Smooth muscle cell (in vitro differentiated cells): ENCODE measurements at regions not wholly inside any gene's neighbourhood (a gene's known extent, or its start where the extent isn't known, plus 50 kb on each side); places are given as distances from the start of the nearest gene placed in this dataset.

ENCODE experiments used
- DNase-seq: peaks from one replicate; lab custom pipeline; 2025; ENCODE audit not compliant: unreplicated experiment; lab: John Stamatoyannopoulos, UW
- H2AFZ ChIP-seq: fragments of 200-600 bp; sonication (generic); 2 replicates; pipeline ENCODE4 v1.6.0; 2016; ENCODE audit warnings: antibody characterized with exemption, low read depth, mild to moderate bottlenecking
- H3F3A ChIP-seq: fragments of 200-600 bp; sonication (generic); 2 replicates; pipeline ENCODE4 v1.6.0; 2017; ENCODE audit warnings: antibody characterized with exemption, low read depth
- H3K27ac ChIP-seq: fragments of 200-600 bp; sonication (generic); 2 replicates; pipeline ENCODE4 v1.5.1; 2016; ENCODE audit warnings: low read depth, mild to moderate bottlenecking
- H3K27me3 ChIP-seq: fragments of 200-600 bp; sonication (generic); 2 replicates; pipeline ENCODE4 v1.6.1; 2016; ENCODE audit warnings: low read depth, mild to moderate bottlenecking
- H3K36me3 ChIP-seq: fragments of 200-600 bp; sonication (generic); 2 replicates; pipeline ENCODE4 v1.5.1; 2016; ENCODE audit warnings: low read depth
- H3K4me1 ChIP-seq: fragments of 200-600 bp; sonication (generic); 2 replicates; pipeline ENCODE4 v1.5.1; 2016; ENCODE audit warnings: low read depth
- H3K4me2 ChIP-seq: fragments of 200-600 bp; sonication (generic); 2 replicates; pipeline ENCODE4 v1.6.0; 2016; ENCODE audit warnings: mild to moderate bottlenecking
- H3K4me3 ChIP-seq: fragments of 200-600 bp; sonication (generic); 2 replicates; pipeline ENCODE4 v1.5.1; 2016; ENCODE audit warnings: mild to moderate bottlenecking
- H3K79me2 ChIP-seq: fragments of 200-600 bp; sonication (generic); 2 replicates; pipeline ENCODE4 v1.6.0; 2016; ENCODE audit warnings: low read depth, mild to moderate bottlenecking
- H3K9ac ChIP-seq: fragments of 200-600 bp; sonication (generic); 2 replicates; pipeline ENCODE4 v1.6.0; 2016; ENCODE audit warnings: low read depth
- H3K9me3 ChIP-seq: fragments of 200-600 bp; sonication (generic); replicated peaks from 2 replicates; pipeline ENCODE4 v1.5.1; 2016; ENCODE audit warnings: low read depth
- H4K20me1 ChIP-seq: fragments of 200-600 bp; sonication (generic); 2 replicates; pipeline ENCODE4 v1.6.0; 2016; ENCODE audit warnings: low read depth
- WGBS: methylation state at CpG from one replicate; pipeline ENCODE4 v1.1.7; 2016; ENCODE audit warnings: low lambda C conversion rate; 5-methylcytosine and 5-hydroxymethylcytosine counted together
- TF ChIP-seq, protein P1 (sequence below): fragments of 200-600 bp; sonication (generic); IDR thresholded peaks from 2 replicates; pipeline ENCODE4 v1.5.1; 2017; ENCODE audit warnings: borderline replicate concordance, mild to moderate bottlenecking, antibody characterized with exemption; ENCODE audit not compliant: insufficient read depth, poor library complexity, severe bottlenecking

- no peaks in the 10 kb centered on the region for H3K27me3 ChIP-seq
- H4K20me1 ChIP-seq, result no peaks in the 10 kb centered on the region
- H3K27ac ChIP-seq, result peak overlapping the region; percentile 29
- no peak overlapping the region for H3K4me3 ChIP-seq
- WGBS, result 79% methylated on average over 1 of the region's 1 CpG
- H3F3A ChIP-seq, result no peaks in the 10 kb centered on the region
- no peaks in the 10 kb centered on the region for H3K9me3 ChIP-seq
- no peak for DNase-seq
- H3K79me2 ChIP-seq, result peaks cover 97% of the 10 kb centered on the region
- peak overlapping the region; percentile 68 for H2AFZ ChIP-seq
- TF ChIP-seq, protein P1, sequence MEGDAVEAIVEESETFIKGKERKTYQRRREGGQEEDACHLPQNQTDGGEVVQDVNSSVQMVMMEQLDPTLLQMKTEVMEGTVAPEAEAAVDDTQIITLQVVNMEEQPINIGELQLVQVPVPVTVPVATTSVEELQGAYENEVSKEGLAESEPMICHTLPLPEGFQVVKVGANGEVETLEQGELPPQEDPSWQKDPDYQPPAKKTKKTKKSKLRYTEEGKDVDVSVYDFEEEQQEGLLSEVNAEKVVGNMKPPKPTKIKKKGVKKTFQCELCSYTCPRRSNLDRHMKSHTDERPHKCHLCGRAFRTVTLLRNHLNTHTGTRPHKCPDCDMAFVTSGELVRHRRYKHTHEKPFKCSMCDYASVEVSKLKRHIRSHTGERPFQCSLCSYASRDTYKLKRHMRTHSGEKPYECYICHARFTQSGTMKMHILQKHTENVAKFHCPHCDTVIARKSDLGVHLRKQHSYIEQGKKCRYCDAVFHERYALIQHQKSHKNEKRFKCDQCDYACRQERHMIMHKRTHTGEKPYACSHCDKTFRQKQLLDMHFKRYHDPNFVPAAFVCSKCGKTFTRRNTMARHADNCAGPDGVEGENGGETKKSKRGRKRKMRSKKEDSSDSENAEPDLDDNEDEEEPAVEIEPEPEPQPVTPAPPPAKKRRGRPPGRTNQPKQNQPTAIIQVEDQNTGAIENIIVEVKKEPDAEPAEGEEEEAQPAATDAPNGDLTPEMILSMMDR, result no peak
- peak overlapping the region; percentile 70 for H3K4me2 ChIP-seq
- peaks cover 28% of the 10 kb centered on the region for H3K4me1 ChIP-seq
- H3K9ac ChIP-seq, result peak overlapping the region; percentile 48
- H3K36me3 ChIP-seq, result no peaks in the 10 kb centered on the region
Measured at GRCh38 chr12:24550609-24551008, 398.3 kb downstream of the BCAT1 start.

DNA sequence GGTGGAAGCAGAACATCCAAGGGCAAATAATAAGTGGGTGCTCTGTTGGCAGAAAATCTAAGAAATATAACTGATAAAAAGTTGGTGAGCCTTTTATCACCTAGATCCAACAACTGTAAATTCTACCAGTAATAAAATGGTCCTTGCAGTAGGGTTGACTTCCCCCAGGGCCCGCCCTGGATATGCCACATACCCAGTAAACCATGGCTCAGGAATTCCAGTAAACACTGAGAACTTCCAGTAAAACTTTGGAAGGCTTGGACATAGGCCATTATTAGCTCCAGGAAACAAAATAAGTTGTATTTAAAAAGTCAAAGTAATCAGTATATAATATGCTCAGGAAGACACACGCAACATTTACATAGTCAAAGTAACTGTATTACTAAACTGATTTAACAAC is 402.2 kb downstream of the BCAT1 start:
- Histone ChIP-seq H3K4me3 (no peak overlapping the region), H3K4me1 (peaks cover 12% of the 10 kb centered on the region), H3F3A (no peaks in the 10 kb centered on the region), H3K9ac (no peak overlapping the region), H3K27me3 (no peaks in the 10 kb centered on the region), H3K79me2 (peaks cover 97% of the 10 kb centered on the region), H3K9me3 (no peaks in the 10 kb centered on the region), H3K36me3 (no peaks in the 10 kb centered on the region), H3K4me2 (no peak overlapping the region), H2AFZ (no peak overlapping the region), H3K27ac (no peak overlapping the region), H4K20me1 (no peaks in the 10 kb centered on the region)
- TF ChIP-seq, protein P1, result no peak
- WGBS, result 62% methylated on average over 2 of the region's 2 CpGs
- no peak for DNase-seq

DNA sequence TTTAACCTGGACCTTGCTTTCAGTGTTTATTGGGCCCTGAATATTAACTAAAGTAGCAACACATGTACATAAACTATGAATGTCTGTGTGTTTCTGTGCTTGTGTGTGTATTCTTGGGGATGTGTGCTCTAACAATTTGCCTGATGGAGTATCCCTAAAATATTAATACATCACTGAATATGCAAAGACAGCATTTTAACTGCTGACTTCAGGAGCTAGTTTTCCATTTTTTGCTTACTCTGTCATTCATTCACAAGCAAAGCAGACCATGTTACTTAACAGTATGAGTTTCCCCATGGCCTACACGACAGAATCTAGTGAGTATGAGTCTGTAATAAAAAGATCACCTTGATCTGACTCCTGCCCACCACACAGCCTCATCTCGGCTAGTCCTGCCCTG is 402.8 kb downstream of the BCAT1 start:
- no peak overlapping the region for H3K9ac ChIP-seq
- no peak overlapping the region for H3K4me2 ChIP-seq
- TF ChIP-seq, protein P1, result no peak
- H3K27me3 ChIP-seq, result no peaks in the 10 kb centered on the region
- WGBS, result 94% methylated on average over 2 of the region's 2 CpGs
- DNase-seq, result no peak
- no peak overlapping the region for H3K27ac ChIP-seq
- no peak overlapping the region for H2AFZ ChIP-seq
- H3K4me3 ChIP-seq, result no peak overlapping the region
- peaks cover 97% of the 10 kb centered on the region for H3K79me2 ChIP-seq
- no peaks in the 10 kb centered on the region for H3K36me3 ChIP-seq
- no peaks in the 10 kb centered on the region for H3F3A ChIP-seq
- H3K4me1 ChIP-seq, result peaks cover 8% of the 10 kb centered on the region
- no peaks in the 10 kb centered on the region for H3K9me3 ChIP-seq
- H4K20me1 ChIP-seq, result no peaks in the 10 kb centered on the region

GRCh38 chr12:24544368-24544767 is 404.5 kb downstream of the BCAT1 start:
- DNase-seq, result no peak
- H2AFZ ChIP-seq, result no peak overlapping the region
- H3K36me3 ChIP-seq, result no peaks in the 10 kb centered on the region
- no peaks in the 10 kb centered on the region for H4K20me1 ChIP-seq
- no peaks in the 10 kb centered on the region for H3K27me3 ChIP-seq
- H3K4me2 ChIP-seq, result no peak overlapping the region
- H3K9ac ChIP-seq, result no peak overlapping the region
- H3K4me1 ChIP-seq, result peaks cover 13% of the 10 kb centered on the region
- no peak overlapping the region for H3K4me3 ChIP-seq
- no peaks in the 10 kb centered on the region for H3F3A ChIP-seq
- TF ChIP-seq, protein P1, result no peak
- H3K27ac ChIP-seq, result peak overlapping the region; percentile 19
- H3K79me2 ChIP-seq, result peaks cover 96% of the 10 kb centered on the region
- H3K9me3 ChIP-seq, result no peaks in the 10 kb centered on the region
